CD4-positive, alpha-beta T cell treated with Interleukin-2 at 100 ng/mL for 4 hours (primary cell): ENCODE measurements at regions not wholly inside any gene's neighbourhood (a gene's known extent, or its start where the extent isn't known, plus 50 kb on each side); places are given as distances from the start of the nearest gene placed in this dataset.
A peak's percentile ranks its signal among the peaks of the same experiment; 100 is the strongest.
"Not testable (repeated sequence)": the region's sequence is repeated elsewhere in the genome, so short reads cannot be mapped to it uniquely, and the experiment has no call there.

Experiments
- DNase-seq: peaks from one replicate; pipeline ENCODE4 v3.0.0-alpha.2; 2020; ENCODE audit warnings: low spot score

DNA sequence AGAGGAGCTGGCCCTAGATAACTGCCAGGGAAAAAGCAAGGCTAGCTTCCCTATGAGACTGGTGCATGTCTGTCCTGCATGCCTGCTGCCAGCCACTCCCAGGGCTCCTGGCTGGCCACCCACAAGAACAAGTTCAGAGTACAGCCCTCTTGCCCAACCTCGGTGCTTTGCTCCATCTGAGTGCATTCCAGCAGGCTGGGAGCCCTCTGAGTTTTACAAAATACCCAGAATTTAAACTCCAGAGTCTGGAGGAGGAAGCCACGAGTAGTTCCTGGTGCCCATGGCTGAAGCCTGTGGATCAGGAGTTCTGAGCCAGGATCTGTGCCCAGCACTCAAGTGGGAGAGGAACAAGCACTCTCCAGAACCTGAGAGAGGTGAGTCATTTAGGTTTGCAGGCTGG lies 111.6 kb downstream of the MAGEE2 start:
- DNase-seq, result no peak

- DNase-seq, result no peak
Measured at GRCh38 chrX:75655627-75656026, 129.4 kb downstream of the MAGEE2 start.

DNA sequence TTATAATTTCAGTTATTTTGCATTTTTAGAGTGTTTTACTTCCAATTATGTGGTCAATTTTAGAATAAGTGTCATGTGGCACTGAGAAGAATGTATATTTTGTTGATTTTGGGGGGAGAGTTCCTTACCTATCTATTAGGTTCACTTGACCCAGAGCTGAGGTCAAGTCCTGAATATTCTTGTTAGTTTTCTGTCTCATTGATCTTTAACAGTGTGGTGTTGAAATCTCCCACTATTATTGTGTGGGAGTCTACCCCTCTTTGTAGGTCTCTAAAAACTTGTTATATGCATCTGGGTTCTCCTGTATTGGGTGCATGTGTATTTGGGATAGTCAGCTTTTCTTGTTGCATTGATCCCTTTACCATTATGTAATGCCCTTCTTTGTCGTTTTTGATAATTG lies 127.0 kb upstream of the ZDHHC15 start:
- no peak for DNase-seq

- no peak for DNase-seq
Measured at GRCh38 chrX:75648803-75649588, 126.2 kb upstream of the ZDHHC15 start.

DNA sequence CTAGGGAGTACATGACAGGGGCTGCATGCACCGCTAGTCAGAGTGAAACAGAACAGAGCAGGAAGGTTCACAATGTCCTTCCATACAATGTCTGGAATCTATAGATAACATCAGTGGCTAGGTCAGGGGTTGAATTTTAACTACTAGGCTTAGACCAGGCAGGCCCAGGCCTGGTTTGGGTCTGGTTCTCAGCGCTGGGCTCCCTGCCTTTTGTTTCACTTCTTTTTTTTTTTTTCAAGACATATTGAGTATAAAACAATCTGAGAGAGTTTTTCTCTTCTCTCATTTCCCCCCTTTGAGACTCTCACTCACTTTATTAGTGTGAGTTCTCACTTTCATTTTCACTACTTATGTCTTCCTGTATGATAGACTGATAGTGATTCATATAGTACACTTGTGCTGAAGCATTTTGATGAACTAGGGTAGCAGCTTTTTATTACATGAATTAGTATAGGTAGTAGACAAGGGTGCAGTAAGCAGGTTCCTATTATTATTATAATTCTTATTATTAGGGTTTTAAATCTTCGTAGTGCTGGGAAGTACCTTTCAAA lies 120.0 kb upstream of the ZDHHC15 start:
- no peak for DNase-seq

- no peak for DNase-seq
Measured at GRCh38 chrX:75638332-75638731, 115.5 kb upstream of the ZDHHC15 start.

DNA sequence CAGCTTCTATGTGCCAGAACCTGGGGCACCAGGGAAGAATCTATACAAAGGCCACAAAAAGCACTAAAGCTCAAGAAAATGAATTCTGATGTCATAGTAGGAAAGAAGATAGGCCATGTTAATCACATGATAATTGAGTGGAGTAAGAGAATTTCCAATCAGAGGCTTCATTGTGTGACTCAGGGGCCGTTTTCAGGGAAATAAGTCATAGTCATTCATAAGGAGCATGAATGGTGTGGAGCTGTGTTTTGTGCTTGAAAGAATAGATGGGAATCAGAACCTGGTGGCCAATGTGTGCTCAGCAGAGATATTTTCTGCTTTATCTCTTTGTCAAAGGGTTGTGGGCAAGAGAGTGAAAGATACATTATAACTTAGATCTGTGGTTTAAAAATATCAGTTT lies 102.4 kb upstream of the ZDHHC15 start:
- no peak for DNase-seq

DNA sequence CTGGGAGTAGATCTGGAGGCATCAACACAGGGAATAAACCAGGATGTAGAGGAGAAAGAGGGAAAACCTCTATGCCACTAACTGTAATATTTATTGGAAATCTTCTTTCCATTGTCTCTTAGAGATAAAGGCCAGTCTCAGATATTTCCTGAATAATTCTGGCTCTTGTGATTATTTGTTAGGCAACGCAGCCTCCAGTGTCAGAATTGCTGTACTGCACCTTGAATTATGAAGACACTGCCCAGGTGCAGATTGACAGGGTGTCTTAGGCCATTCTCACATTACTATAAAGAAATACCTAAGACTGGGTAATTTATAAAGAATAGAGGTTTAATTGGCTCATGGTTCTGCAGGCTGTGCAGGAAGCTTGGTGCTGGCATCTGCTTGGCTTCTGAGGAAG lies 100.7 kb upstream of the ZDHHC15 start:
- DNase-seq, result no peak

DNA sequence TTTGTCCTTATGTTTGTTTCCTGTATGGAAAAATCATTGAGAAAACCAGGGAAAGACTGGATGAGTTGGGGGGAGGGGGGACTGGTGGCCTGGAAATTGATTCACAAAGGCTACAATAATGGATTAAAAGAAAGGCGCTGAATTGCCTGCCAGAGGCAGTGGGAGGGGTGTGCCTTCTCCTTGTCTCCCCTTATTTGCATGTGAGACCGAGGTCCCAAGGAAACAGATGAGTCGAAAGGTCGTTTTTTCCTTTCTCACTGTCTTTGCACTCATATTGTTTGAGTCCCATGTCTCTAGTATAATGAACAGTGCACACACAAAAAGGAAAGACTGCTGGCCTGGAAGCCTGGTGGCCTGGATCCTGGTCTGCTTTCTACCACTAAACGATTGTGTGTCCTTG lies 86.6 kb upstream of the ZDHHC15 start:
- no peak for DNase-seq

DNA sequence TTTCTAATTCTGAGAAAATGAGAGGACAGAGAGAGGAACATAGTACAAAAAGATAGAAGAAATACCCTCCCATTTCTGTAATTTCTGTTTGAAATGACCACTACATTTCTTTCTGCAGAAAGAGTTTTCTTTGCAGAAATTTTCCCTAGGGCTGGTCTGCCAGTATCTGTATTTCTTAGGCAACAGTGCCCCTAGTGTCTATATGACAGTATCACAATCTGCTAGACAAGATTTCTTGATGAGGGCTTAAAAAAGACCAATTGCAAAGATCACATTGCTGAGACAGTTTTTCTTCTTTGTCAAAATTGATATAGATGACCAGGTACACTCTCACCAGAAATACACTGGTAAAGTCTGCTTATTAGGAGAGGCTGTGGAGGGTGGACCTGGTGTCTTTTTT lies 81.0 kb upstream of the ZDHHC15 start:
- peak; percentile 27 for DNase-seq

DNA sequence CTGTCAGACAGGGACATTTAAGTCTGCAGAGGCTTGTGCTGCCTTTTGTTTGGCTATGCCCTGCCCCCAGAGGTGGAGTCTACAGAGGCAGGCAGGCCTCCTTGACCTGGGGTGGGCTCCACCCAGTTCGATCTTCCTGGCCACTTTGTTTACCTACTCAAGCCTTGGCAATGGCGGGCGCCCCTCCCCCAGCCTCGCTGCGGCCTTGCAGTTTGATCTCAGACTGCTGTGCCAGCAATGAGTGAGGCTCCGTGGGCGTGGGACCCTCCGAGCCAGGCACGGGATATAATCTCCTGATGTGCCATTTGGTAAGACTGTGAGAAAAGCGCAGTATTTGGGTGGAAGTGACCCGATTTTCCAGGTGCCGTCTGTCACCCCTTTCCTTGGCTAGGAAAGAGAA lies 79.2 kb upstream of the ZDHHC15 start:
- DNase-seq, result not testable (repeated sequence)

GRCh38 chrX:75596178-75596577 lies 73.3 kb upstream of the ZDHHC15 start:
- DNase-seq, result no peak

DNA sequence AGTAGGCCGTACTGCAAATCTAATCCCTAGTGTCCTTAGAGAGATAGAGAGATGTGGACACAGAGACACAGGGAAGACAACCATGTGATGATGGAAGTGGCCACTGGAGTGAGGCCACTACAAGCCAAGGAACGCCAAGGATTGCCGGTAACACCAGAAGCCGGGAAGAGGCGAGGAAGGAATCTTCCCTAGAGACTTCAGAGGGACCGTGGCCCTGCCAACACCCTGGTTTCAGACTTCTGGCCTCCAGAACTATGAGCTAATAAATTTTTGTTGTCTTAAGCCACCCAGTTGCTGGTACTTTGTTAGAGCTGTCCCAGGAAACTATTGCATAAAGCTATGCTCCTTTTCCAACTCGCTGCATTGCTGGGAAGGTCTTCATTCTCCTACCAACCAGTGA lies 70.3 kb upstream of the ZDHHC15 start:
- not testable (repeated sequence) for DNase-seq

- no peak for DNase-seq
Measured at GRCh38 chrX:75582511-75582910, 59.7 kb upstream of the ZDHHC15 start.
